CD14-positive monocyte (primary cell): ENCODE measurements at regions not wholly inside any gene's neighbourhood (a gene's known extent, or its start where the extent isn't known, plus 50 kb on each side); places are given as distances from the start of the nearest gene placed in this dataset.

Experiments used
- DNase-seq, 3 donors: peaks; one replicate each; pipeline ENCODE4 v3.0.0-alpha.2; 2011 to 2022
- H2AFZ ChIP-seq: 2 replicates; pipeline ENCODE4 v1.6.0; 2012; ENCODE audit warnings: mild to moderate bottlenecking, low read depth, low read length, inconsistent platforms; ENCODE audit not compliant: insufficient read depth, poor library complexity, severe bottlenecking
- H3K27ac ChIP-seq, 2 donors: 1 replicate in 1 of 2; 2 replicates in 1 of 2; pipeline ENCODE4 v1.5.1; 2012 to 2013; ENCODE audit warnings: low read length in 2 of 2, control low read depth in 1 of 2, inconsistent platforms in 1 of 2, low read depth in 1 of 2, mild to moderate bottlenecking in 1 of 2
- H3K27me3 ChIP-seq, 2 donors: one replicate each; pipeline versions ENCODE4 v1.6.0 to v1.6.1; 2011 to 2013; ENCODE audit warnings: low read length in 2 of 2; ENCODE audit not compliant: control insufficient read depth in 2 of 2, insufficient read depth in 2 of 2
- H3K36me3 ChIP-seq, 2 donors: replicated peaks in 1 of 2; 1 replicate in 1 of 2; 2 replicates in 1 of 2; pipeline versions ENCODE4 v1.5.1 to v1.6.1; 2012 to 2013; ENCODE audit warnings: low read length in 2 of 2, control low read depth in 1 of 2, inconsistent platforms in 1 of 2, mild to moderate bottlenecking in 1 of 2; ENCODE audit not compliant: insufficient read depth in 2 of 2, control insufficient read depth in 1 of 2
- H3K4me1 ChIP-seq, 2 donors: 1 replicate in 1 of 2; 2 replicates in 1 of 2; pipeline versions ENCODE4 v1.5.1 to v1.6.1; 2012 to 2013; ENCODE audit warnings: low read length in 2 of 2, control low read depth in 1 of 2, inconsistent platforms in 1 of 2, mild to moderate bottlenecking in 1 of 2, moderate library complexity in 1 of 2; ENCODE audit not compliant: insufficient read depth in 2 of 2, control insufficient read depth in 1 of 2
- H3K4me2 ChIP-seq: replicated peaks from 2 replicates; pipeline ENCODE3; 2012; ENCODE audit warnings: low read length, moderate library complexity, mild to moderate bottlenecking; ENCODE audit not compliant: poor library complexity, severe bottlenecking; ENCODE audit errors: extremely low read depth
- H3K4me3 ChIP-seq, 3 experiments: fragments of 200-600 bp in 1 of 3; sonication (generic) in 1 of 3; replicated peaks in 1 of 3; 1 replicate in 2 of 3; 2 replicates in 1 of 3; pipeline ENCODE4 v1.5.1; 2011 to 2013; ENCODE audit warnings: low read length in 3 of 3, mild to moderate bottlenecking in 3 of 3, control low read depth in 2 of 3, low read depth in 2 of 3, inconsistent platforms in 1 of 3, moderate library complexity in 1 of 3
- H3K79me2 ChIP-seq: 2 replicates; pipeline ENCODE4 v1.6.0; 2012; ENCODE audit warnings: mild to moderate bottlenecking, control low read depth, inconsistent platforms, low read length, moderate library complexity; ENCODE audit not compliant: insufficient read depth
- H3K9ac ChIP-seq: 2 replicates; pipeline ENCODE4 v1.6.0; 2017; ENCODE audit warnings: low read length, mild to moderate bottlenecking; ENCODE audit not compliant: insufficient read depth, poor library complexity, severe bottlenecking
- H3K9me3 ChIP-seq, 2 donors: replicated peaks in 1 of 2; 1 replicate in 1 of 2; 2 replicates in 1 of 2; pipeline versions ENCODE4 v1.5.1 to v1.6.1; 2012 to 2013; ENCODE audit warnings: low read length in 2 of 2, control low read depth in 1 of 2; ENCODE audit not compliant: control insufficient read depth in 1 of 2, insufficient read depth in 1 of 2
- H4K20me1 ChIP-seq: 2 replicates; pipeline ENCODE4 v1.6.0; 2012; ENCODE audit warnings: mild to moderate bottlenecking, low read length, control low read depth, moderate library complexity; ENCODE audit not compliant: insufficient read depth
- H3K27ac Mint-ChIP-seq, 7 donors: one replicate each; pipeline ENCODE4 v1.8.0; 2020; ENCODE audit warnings: mild to moderate bottlenecking in 7 of 7, mixed read lengths in 7 of 7, moderate library complexity in 6 of 7, inconsistent platforms in 2 of 7
- H3K27me3 Mint-ChIP-seq, 3 donors: one replicate each; pipeline ENCODE4 v1.8.0; 2021 to 2022; ENCODE audit warnings: low read depth in 3 of 3, mild to moderate bottlenecking in 3 of 3, mixed read lengths in 3 of 3, moderate library complexity in 3 of 3, inconsistent platforms in 1 of 3
- H3K36me3 Mint-ChIP-seq, 2 donors: one replicate each; pipeline ENCODE4 v1.8.0; 2020; ENCODE audit warnings: mixed read lengths in 2 of 2, inconsistent platforms in 1 of 2, mild to moderate bottlenecking in 1 of 2
- H3K4me1 Mint-ChIP-seq: one replicate; pipeline ENCODE4 v1.8.0; 2020; ENCODE audit warnings: mild to moderate bottlenecking, mixed read lengths
- H3K4me3 Mint-ChIP-seq, 2 donors: one replicate each; pipeline ENCODE4 v1.8.0; 2020; ENCODE audit warnings: mild to moderate bottlenecking in 2 of 2, mixed read lengths in 2 of 2, moderate library complexity in 1 of 2
- H3K9me3 Mint-ChIP-seq, 7 donors: one replicate each; pipeline ENCODE4 v1.8.0; 2020 to 2022; ENCODE audit warnings: mixed read lengths in 7 of 7, mild to moderate bottlenecking in 6 of 7, moderate library complexity in 6 of 7, inconsistent platforms in 2 of 7
- WGBS: methylation state at CpG from one replicate; pipeline ENCODE4 v1.1.5; 2013; ENCODE audit warnings: missing lambda C conversion rate; ENCODE audit not compliant: insufficient coverage; 5-methylcytosine and 5-hydroxymethylcytosine counted together
- intact Hi-C, 2 donors: fragments of 100-400 bp; cut with micrococcal nuclease; formaldehyde crosslinking; loops; one replicate each; pipeline versions ENCODE4 v1.15.0 to v1.15.1; 2023
- TF ChIP-seq, protein P1 (sequence below): fragments of 200-600 bp; IDR thresholded peaks from one replicate; pipeline ENCODE4 v1.8.0; 2022; ENCODE audit warnings: antibody characterized with exemption, mild to moderate bottlenecking

DNA sequence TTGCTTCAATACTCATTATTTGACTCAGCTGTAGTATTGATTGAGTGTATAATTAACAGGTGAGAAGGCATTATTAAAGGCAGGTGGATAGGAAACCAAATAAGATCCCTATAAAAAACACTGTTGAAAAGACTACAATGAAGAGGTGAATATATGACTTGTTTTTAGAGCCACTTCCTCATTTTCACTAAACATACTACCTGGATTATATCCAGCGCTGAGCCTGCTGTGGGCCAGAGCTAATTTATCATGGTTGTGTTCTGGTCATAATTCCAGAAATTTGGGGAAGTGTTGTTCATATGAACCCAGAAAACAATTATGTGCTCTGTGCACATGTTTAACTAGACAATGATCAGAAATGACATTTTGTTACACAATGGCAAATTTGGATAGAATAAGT lies 235.3 kb upstream of the MME start:
- Mint-ChIP-seq H3K27me3 (peaks cover 0 to 4% (median 2%) of the 10 kb centered on the region in 3 donors), H3K4me1 (no peaks in the 10 kb centered on the region), H3K27ac (no peak overlapping the region), H3K9me3 (peaks cover 0 to 6% (median 0%) of the 10 kb centered on the region in 7 donors), H3K36me3 (no peaks in the 10 kb centered on the region), H3K4me3 (no peak overlapping the region)
- TF ChIP-seq, protein P1, sequence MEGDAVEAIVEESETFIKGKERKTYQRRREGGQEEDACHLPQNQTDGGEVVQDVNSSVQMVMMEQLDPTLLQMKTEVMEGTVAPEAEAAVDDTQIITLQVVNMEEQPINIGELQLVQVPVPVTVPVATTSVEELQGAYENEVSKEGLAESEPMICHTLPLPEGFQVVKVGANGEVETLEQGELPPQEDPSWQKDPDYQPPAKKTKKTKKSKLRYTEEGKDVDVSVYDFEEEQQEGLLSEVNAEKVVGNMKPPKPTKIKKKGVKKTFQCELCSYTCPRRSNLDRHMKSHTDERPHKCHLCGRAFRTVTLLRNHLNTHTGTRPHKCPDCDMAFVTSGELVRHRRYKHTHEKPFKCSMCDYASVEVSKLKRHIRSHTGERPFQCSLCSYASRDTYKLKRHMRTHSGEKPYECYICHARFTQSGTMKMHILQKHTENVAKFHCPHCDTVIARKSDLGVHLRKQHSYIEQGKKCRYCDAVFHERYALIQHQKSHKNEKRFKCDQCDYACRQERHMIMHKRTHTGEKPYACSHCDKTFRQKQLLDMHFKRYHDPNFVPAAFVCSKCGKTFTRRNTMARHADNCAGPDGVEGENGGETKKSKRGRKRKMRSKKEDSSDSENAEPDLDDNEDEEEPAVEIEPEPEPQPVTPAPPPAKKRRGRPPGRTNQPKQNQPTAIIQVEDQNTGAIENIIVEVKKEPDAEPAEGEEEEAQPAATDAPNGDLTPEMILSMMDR, result no peak
- Histone ChIP-seq H4K20me1 (no peaks in the 10 kb centered on the region), H3K36me3 (no peaks in the 10 kb centered on the region), H3K9me3 (no peaks in the 10 kb centered on the region), H3K27me3 (no peaks in the 10 kb centered on the region), H3K4me2 (no peak overlapping the region), H3K4me1 (no peaks in the 10 kb centered on the region), H3K9ac (no peak overlapping the region), H2AFZ (no peak overlapping the region), H3K27ac (no peak overlapping the region), H3K79me2 (no peaks in the 10 kb centered on the region), H3K4me3 (no peak overlapping the region)
- WGBS, result no CpG with 5 or more reads among the region's 1 CpG
- no peak for DNase-seq
- intact Hi-C loops, result no loop called here

DNA sequence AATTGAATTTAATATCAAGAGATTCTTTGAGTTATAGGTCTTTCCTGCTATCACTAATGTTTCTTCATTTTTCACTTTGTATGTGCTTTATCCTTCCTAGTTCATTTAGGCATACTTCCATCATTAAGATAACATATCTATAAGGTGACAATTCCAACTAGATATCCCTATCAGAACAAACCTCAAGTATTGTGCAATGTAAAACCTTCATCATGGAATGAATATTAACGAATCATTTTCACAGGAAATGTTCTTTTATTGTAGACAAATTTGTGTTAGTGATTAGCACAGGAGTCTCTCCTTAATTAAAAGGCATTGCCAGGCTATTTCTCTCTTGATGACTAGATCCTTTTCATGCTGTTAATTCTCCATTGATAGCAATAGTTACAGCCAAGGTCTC lies 236.5 kb upstream of the MME start:
- H3K9me3 Mint-ChIP-seq, result peaks cover 0 to 5% (median 2%) of the 10 kb centered on the region in 7 donors
- Histone ChIP-seq H3K9ac (no peak overlapping the region), H3K4me1 (no peaks in the 10 kb centered on the region), H3K4me3 (no peak overlapping the region), H4K20me1 (no peaks in the 10 kb centered on the region), H3K27me3 (no peaks in the 10 kb centered on the region), H3K79me2 (no peaks in the 10 kb centered on the region), H3K36me3 (no peaks in the 10 kb centered on the region), H3K4me2 (no peak overlapping the region), H3K9me3 (no peaks in the 10 kb centered on the region), H2AFZ (no peak overlapping the region), H3K27ac (no peak overlapping the region)
- peaks cover 0 to 1% (median 0%) of the 10 kb centered on the region in 3 donors for H3K27me3 Mint-ChIP-seq
- H3K27ac Mint-ChIP-seq, result no peak overlapping the region
- H3K36me3 Mint-ChIP-seq, result no peaks in the 10 kb centered on the region
- TF ChIP-seq, protein P1, result no peak
- no peak for DNase-seq
- WGBS, result no CpG with 5 or more reads among the region's 1 CpG
- no peak overlapping the region for H3K4me3 Mint-ChIP-seq
- intact Hi-C loops, result no loop called here
- H3K4me1 Mint-ChIP-seq, result no peaks in the 10 kb centered on the region
